Spleen (tissue), 11 donors: ENCODE measurements at regions not wholly inside any gene's neighbourhood (a gene's known extent, or its start where the extent isn't known, plus 50 kb on each side); places are given as distances from the start of the nearest gene placed in this dataset.

Experiments used
- DNase-seq: peaks from one replicate; pipeline ENCODE4 v3.0.0-alpha.2; 2020
- H3K27ac ChIP-seq, 8 donors: fragments of 200-600 bp; sonication (generic) in 7 of 8; 1 replicate in 4 of 8; 2 replicates in 4 of 8; pipeline versions ENCODE4 v1.5.0 to v1.8.0; 2016 to 2021; ENCODE audit warnings: inconsistent platforms in 4 of 8, mild to moderate bottlenecking in 4 of 8, moderate library complexity in 1 of 8
- H3K27me3 ChIP-seq, 7 donors: fragments of 200-600 bp; sonication (generic) in 6 of 7; replicated peaks in 1 of 7; 1 replicate in 4 of 7; 2 replicates in 3 of 7; pipeline versions ENCODE4 v1.5.0 to v1.8.0; 2016 to 2021; ENCODE audit warnings: inconsistent platforms in 3 of 7, mild to moderate bottlenecking in 1 of 7
- H3K36me3 ChIP-seq, 6 donors: fragments of 200-600 bp; sonication (generic) in 5 of 6; 1 replicate in 4 of 6; 2 replicates in 2 of 6; pipeline versions ENCODE4 v1.5.0 to v1.8.0; 2016 to 2021; ENCODE audit warnings: inconsistent platforms in 2 of 6
- H3K4me1 ChIP-seq, 6 donors: fragments of 200-600 bp; sonication (generic) in 5 of 6; 1 replicate in 3 of 6; 2 replicates in 3 of 6; pipeline versions ENCODE4 v1.5.0 to v1.8.0; 2016 to 2021; ENCODE audit warnings: inconsistent platforms in 3 of 6
- H3K4me3 ChIP-seq, 8 donors: fragments of 200-600 bp; sonication (generic) in 7 of 8; 1 replicate in 4 of 8; 2 replicates in 4 of 8; pipeline versions ENCODE4 v1.5.0 to v1.8.0; 2016 to 2021; ENCODE audit warnings: inconsistent platforms in 4 of 8, mild to moderate bottlenecking in 4 of 8, moderate library complexity in 2 of 8
- H3K9me3 ChIP-seq, 8 donors: fragments of 200-600 bp; sonication (generic) in 7 of 8; 1 replicate in 4 of 8; 2 replicates in 4 of 8; pipeline versions ENCODE4 v1.5.0 to v1.8.0; 2016 to 2021; ENCODE audit warnings: inconsistent platforms in 4 of 8
- CTCF ChIP-seq, 11 experiments: fragments of 200-600 bp in 7 of 11; fragments of 450-650 bp in 4 of 11; sonication (generic) in 4 of 11; IDR thresholded peaks in 8 of 11; conservative IDR thresholded peaks in 3 of 11; 1 replicate in 7 of 11; 2 replicates in 4 of 11; pipeline versions ENCODE4 v1.4.0 to v1.8.0; 2016 to 2021; ENCODE audit warnings: antibody characterized with exemption in 11 of 11, inconsistent platforms in 4 of 11, mild to moderate bottlenecking in 1 of 11
- POLR2A ChIP-seq, 3 donors: fragments of 450-650 bp; IDR thresholded peaks; one replicate each; pipeline ENCODE4 v1.5.1; 2017; ENCODE audit warnings: antibody characterized with exemption in 3 of 3, mild to moderate bottlenecking in 1 of 3
- POLR2AphosphoS5 ChIP-seq, 3 donors: sonication (generic); formaldehyde crosslinking; IDR thresholded peaks; one replicate each; pipeline ENCODE4 v1.5.1; 2017; ENCODE audit warnings: antibody characterized with exemption in 3 of 3
- WGBS, 5 donors: extraction: QIAGEN DNeasy Blood & Tissue Kit in 3 of 5; methylation state at CpG; one replicate each; pipeline versions ENCODE4 v1.1.5 to v1.1.7; 2013 to 2018; 5-methylcytosine and 5-hydroxymethylcytosine counted together
- intact Hi-C: fragments of 100-400 bp; cut with DNase I; formaldehyde crosslinking; loops from one replicate; pipeline ENCODE4 v1.15.0; 2023; ENCODE audit warnings: low total_unique reads
- donor health status: healthy with polysubstance abuse.
- donor health status: DM: no; HTN: no; CAD: no; lungs with moderate emphysema.
- donor health status: DM: no; HTN: no; CAD: no.
- donor health status: Bipolar disorder and iron deficiency.
- donor health status: healthy.
- donor health status: DM: no; HTN: no; CAD: no.
- donor health status: DM: yes; HTN: yes; CAD: no.

- no peaks in the 10 kb centered on the region for H3K4me1 ChIP-seq
- no peak overlapping the region for H3K27ac ChIP-seq
- TF ChIP-seq CTCF (IDR thresholded peaks at IDR 0.05 in 8 of 11, conservative IDR thresholded peaks at IDR 0.05 in 3 of 11) (no peak), POLR2A (IDR thresholded peaks at IDR 0.05) (no peak), POLR2AphosphoS5 (IDR thresholded peaks at IDR 0.05) (no peak)
- no peak overlapping the region for H3K4me3 ChIP-seq
- intact Hi-C loops = no loop called here
- H3K27me3 ChIP-seq = no peaks in the 10 kb centered on the region
- 75 to 85% (median 83%) methylated on average over 5 of the region's 5 CpGs for WGBS, 5 donors
- no peaks in the 10 kb centered on the region for H3K36me3 ChIP-seq
- DNase-seq = no peak
- H3K9me3 ChIP-seq = no peaks in the 10 kb centered on the region
Measured at GRCh38 chr11:101721270-101721669, 137.5 kb upstream of the TRPC6 start.

DNA sequence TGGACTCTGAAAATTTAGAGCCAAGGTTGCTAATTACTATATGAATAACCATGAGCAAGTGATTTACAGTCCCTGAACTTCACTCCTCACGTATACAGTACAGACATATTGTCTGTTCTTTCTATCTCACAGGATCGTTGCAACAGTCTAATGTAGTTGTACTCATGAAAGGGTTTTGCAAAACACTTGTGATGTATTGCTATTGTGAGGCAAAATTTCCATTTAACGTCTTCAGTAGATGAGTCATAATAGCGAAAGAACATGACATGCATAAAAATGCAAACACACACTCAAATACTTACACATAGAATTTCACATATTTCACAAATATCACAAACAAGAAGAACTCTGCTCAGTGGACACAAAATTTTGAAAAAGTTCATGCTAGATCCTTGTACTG lies 134.6 kb upstream of the TRPC6 start:
- no peak for DNase-seq
- no peak for TF ChIP-seq CTCF (IDR thresholded peaks at IDR 0.05 in 8 of 11, conservative IDR thresholded peaks at IDR 0.05 in 3 of 11)
- TF ChIP-seq POLR2A (IDR thresholded peaks at IDR 0.05) = no peak
- Histone ChIP-seq H3K27me3 (no peaks in the 10 kb centered on the region), H3K27ac (no peak overlapping the region), H3K36me3 (no peaks in the 10 kb centered on the region), H3K9me3 (peaks cover 0 to 2% (median 0%) of the 10 kb centered on the region in 8 donors), H3K4me1 (no peaks in the 10 kb centered on the region), H3K4me3 (no peak overlapping the region)
- intact Hi-C loops = no loop called here
- WGBS, 5 donors = 81 to 89% (median 83%) methylated on average over 4 of the region's 4 CpGs

DNA sequence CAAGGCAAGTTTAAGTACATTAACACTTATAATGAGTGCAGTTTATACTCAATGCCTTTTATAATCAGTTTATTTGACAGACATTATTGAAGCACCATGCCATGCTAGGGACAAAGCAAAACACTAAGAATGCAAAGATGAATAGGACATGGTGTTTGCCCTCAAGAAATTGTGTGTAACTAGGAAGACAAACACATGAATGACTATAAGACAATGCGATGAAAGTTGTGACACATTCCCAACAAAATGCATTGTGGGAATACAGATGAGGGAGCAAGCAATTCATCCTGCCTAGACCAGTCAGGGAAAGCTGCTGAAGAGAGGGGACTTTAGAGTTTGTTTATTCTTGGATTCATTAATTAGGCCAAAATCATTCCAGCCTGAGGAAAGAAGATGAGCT lies 133.8 kb upstream of the TRPC6 start:
- TF ChIP-seq CTCF (IDR thresholded peaks at IDR 0.05 in 8 of 11, conservative IDR thresholded peaks at IDR 0.05 in 3 of 11) (no peak), POLR2AphosphoS5 (IDR thresholded peaks at IDR 0.05) (no peak), POLR2A (IDR thresholded peaks at IDR 0.05) (no peak)
- H3K27me3 ChIP-seq = no peaks in the 10 kb centered on the region
- no peak overlapping the region for H3K4me3 ChIP-seq
- H3K27ac ChIP-seq = no peak overlapping the region
- WGBS, 5 donors = 82 to 97% (median 95%) methylated on average over 1 of the region's 1 CpG
- no peaks in the 10 kb centered on the region for H3K36me3 ChIP-seq
- intact Hi-C loops = no loop called here
- H3K4me1 ChIP-seq = no peaks in the 10 kb centered on the region
- H3K9me3 ChIP-seq = peaks cover 0 to 9% (median under 1%) of the 10 kb centered on the region in 8 donors
- no peak for DNase-seq

DNA sequence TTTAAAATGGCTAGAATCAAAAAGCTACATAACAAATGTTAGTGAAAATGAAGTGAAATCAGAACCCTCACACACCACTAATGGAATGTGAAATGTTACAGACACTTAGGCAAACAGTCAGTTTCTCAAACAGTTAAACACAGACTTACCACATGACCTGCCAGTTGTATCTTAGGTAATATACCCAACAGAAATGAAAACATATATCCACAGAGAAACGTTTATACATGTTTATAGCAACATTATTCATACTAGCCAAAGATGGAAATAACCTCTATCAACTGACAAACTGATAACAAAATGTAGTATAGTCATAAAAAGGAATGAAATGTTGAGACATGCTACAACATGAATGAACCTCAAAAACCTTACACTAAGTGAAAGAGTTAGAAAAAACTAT lies 131.5 kb upstream of the TRPC6 start:
- Histone ChIP-seq H3K9me3 (peaks cover 0 to 18% (median 6%) of the 10 kb centered on the region in 8 donors), H3K36me3 (no peaks in the 10 kb centered on the region), H3K4me1 (no peaks in the 10 kb centered on the region), H3K4me3 (no peak overlapping the region), H3K27ac (no peak overlapping the region), H3K27me3 (no peaks in the 10 kb centered on the region)
- DNase-seq = no peak
- WGBS, 5 donors = 10 to 35% (median 17%) methylated on average over 1 of the region's 1 CpG
- intact Hi-C loops = no loop called here
- TF ChIP-seq POLR2AphosphoS5 (IDR thresholded peaks at IDR 0.05) (no peak), POLR2A (IDR thresholded peaks at IDR 0.05) (no peak), CTCF (IDR thresholded peaks at IDR 0.05 in 8 of 11, conservative IDR thresholded peaks at IDR 0.05 in 3 of 11) (no peak)
